GM23248 (cell line): ENCODE measurements at regions not wholly inside any gene's neighbourhood (a gene's known extent, or its start where the extent isn't known, plus 50 kb on each side); places are given as distances from the start of the nearest gene placed in this dataset.

Experiments
- DNase-seq: peaks from one replicate; pipeline ENCODE4 v3.0.0-alpha.2; 2015
- H2AFZ ChIP-seq: fragments of 200-600 bp; sonication (generic); 2 replicates; pipeline ENCODE4 v1.6.1; 2016; ENCODE audit warnings: antibody characterized with exemption
- H3F3A ChIP-seq: fragments of 200-600 bp; sonication (generic); 2 replicates; pipeline ENCODE4 v1.6.1; 2016; ENCODE audit warnings: mild to moderate bottlenecking, antibody characterized with exemption, mixed run types; ENCODE audit not compliant: insufficient read depth
- H3K27ac ChIP-seq: fragments of 200-600 bp; sonication (generic); 2 replicates; pipeline ENCODE4 v1.5.1; 2016; ENCODE audit warnings: mild to moderate bottlenecking
- H3K27me3 ChIP-seq: fragments of 200-600 bp; sonication (generic); replicated peaks from 2 replicates; pipeline ENCODE4 v1.6.1; 2016; ENCODE audit warnings: mild to moderate bottlenecking; ENCODE audit not compliant: insufficient read depth
- H3K36me3 ChIP-seq: fragments of 200-600 bp; sonication (generic); 2 replicates; pipeline ENCODE4 v1.6.1; 2016; ENCODE audit warnings: low read depth, mild to moderate bottlenecking
- H3K4me1 ChIP-seq: fragments of 200-600 bp; sonication (generic); 2 replicates; pipeline ENCODE4 v1.6.1; 2016; ENCODE audit warnings: mild to moderate bottlenecking; ENCODE audit not compliant: insufficient read depth
- H3K4me2 ChIP-seq: fragments of 200-600 bp; sonication (generic); one replicate; pipeline ENCODE4 v1.6.1; 2016; ENCODE audit warnings: mild to moderate bottlenecking; ENCODE audit not compliant: unreplicated experiment
- H3K4me3 ChIP-seq: fragments of 200-600 bp; sonication (generic); 2 replicates; pipeline ENCODE4 v1.5.1; 2016; ENCODE audit warnings: mild to moderate bottlenecking
- H3K79me2 ChIP-seq: fragments of 200-600 bp; sonication (generic); 2 replicates; pipeline ENCODE4 v1.6.1; 2016; ENCODE audit warnings: mild to moderate bottlenecking; ENCODE audit not compliant: insufficient read depth
- H3K9ac ChIP-seq: fragments of 200-600 bp; sonication (generic); 2 replicates; pipeline ENCODE4 v1.6.1; 2016; ENCODE audit warnings: mild to moderate bottlenecking
- H3K9me2 ChIP-seq: fragments of 200-600 bp; sonication (generic); 2 replicates; pipeline ENCODE4 v1.6.1; 2016; ENCODE audit warnings: mixed run types, mild to moderate bottlenecking, moderate library complexity; ENCODE audit not compliant: insufficient read depth
- H3K9me3 ChIP-seq: fragments of 200-600 bp; sonication (generic); one replicate; pipeline ENCODE4 v1.6.1; 2017; ENCODE audit warnings: low read depth
- H4K20me1 ChIP-seq: fragments of 200-600 bp; sonication (generic); 2 replicates; pipeline ENCODE4 v1.6.0; 2016; ENCODE audit not compliant: insufficient read depth
- EZH2 ChIP-seq: fragments of 200-600 bp; sonication (generic); IDR thresholded peaks from 2 replicates; pipeline ENCODE4 v1.6.1; 2018; ENCODE audit warnings: antibody characterized with exemption, mild to moderate bottlenecking; ENCODE audit not compliant: insufficient read depth, poor library complexity, severe bottlenecking
- EZH2phosphoT487 ChIP-seq: fragments of 200-600 bp; sonication (generic); IDR thresholded peaks from 2 replicates; pipeline ENCODE4 v1.6.1; 2018; ENCODE audit warnings: antibody characterized with exemption, moderate library complexity, mild to moderate bottlenecking, low read depth; ENCODE audit not compliant: insufficient read depth
- WGBS, 2 experiments: methylation state at CpG; one replicate each; pipeline ENCODE4 v1.1.6; 2015 to 2017; ENCODE audit warnings: low lambda C conversion rate in 2 of 2, low coverage in 1 of 2; ENCODE audit errors: missing lambda C conversion rate in 2 of 2; 5-methylcytosine and 5-hydroxymethylcytosine counted together
- in situ Hi-C: fragments of 300-500 bp; cut with MboI; formaldehyde crosslinking; loops from 2 replicates; pipeline ENCODE4 v1.15.0; 2020

GRCh38 chr2:147684903-147685302 is 159.9 kb upstream of the ACVR2A start:
- no peak for DNase-seq
- Histone ChIP-seq H3K4me3 (no peak overlapping the region), H3K9me2 (no peaks in the 10 kb centered on the region), H3K4me1 (no peaks in the 10 kb centered on the region), H3K27me3 (no peaks in the 10 kb centered on the region), H3K27ac (no peak overlapping the region), H3K4me2 (no peak overlapping the region), H3K9ac (no peak overlapping the region), H3F3A (no peaks in the 10 kb centered on the region), H3K36me3 (no peaks in the 10 kb centered on the region), H2AFZ (no peak overlapping the region), H4K20me1 (no peaks in the 10 kb centered on the region), H3K9me3 (no peaks in the 10 kb centered on the region), H3K79me2 (no peaks in the 10 kb centered on the region)
- in situ Hi-C loops = no loop called here
- WGBS, 2 experiments = 43 to 48% methylated on average over 4 of the region's 4 CpGs
- TF ChIP-seq EZH2 (no peak), EZH2phosphoT487 (no peak)

- H3F3A ChIP-seq = no peaks in the 10 kb centered on the region
- no peaks in the 10 kb centered on the region for H3K9me2 ChIP-seq
- DNase-seq = no peak
- H3K79me2 ChIP-seq = no peaks in the 10 kb centered on the region
- H3K4me1 ChIP-seq = no peaks in the 10 kb centered on the region
- no peak overlapping the region for H3K4me3 ChIP-seq
- 82% methylated on average over 2 of the region's 2 CpGs for WGBS, 2 experiments
- H3K9ac ChIP-seq = no peak overlapping the region
- in situ Hi-C loops = no loop called here
- H3K27me3 ChIP-seq = no peaks in the 10 kb centered on the region
- no peaks in the 10 kb centered on the region for H4K20me1 ChIP-seq
- H3K9me3 ChIP-seq = no peaks in the 10 kb centered on the region
- TF ChIP-seq EZH2phosphoT487 = no peak
- TF ChIP-seq EZH2 = no peak
- no peak overlapping the region for H3K4me2 ChIP-seq
- no peak overlapping the region for H3K27ac ChIP-seq
- H2AFZ ChIP-seq = no peak overlapping the region
- no peaks in the 10 kb centered on the region for H3K36me3 ChIP-seq
Measured at GRCh38 chr2:147683380-147683779, 161.4 kb upstream of the ACVR2A start.

- H3K36me3 ChIP-seq = no peaks in the 10 kb centered on the region
- H4K20me1 ChIP-seq = no peaks in the 10 kb centered on the region
- H2AFZ ChIP-seq = no peak overlapping the region
- H3K9me3 ChIP-seq = no peaks in the 10 kb centered on the region
- no peak overlapping the region for H3K9ac ChIP-seq
- no peak overlapping the region for H3K27ac ChIP-seq
- no peak overlapping the region for H3K4me2 ChIP-seq
- H3F3A ChIP-seq = no peaks in the 10 kb centered on the region
- no peaks in the 10 kb centered on the region for H3K27me3 ChIP-seq
- in situ Hi-C loops = no loop called here
- H3K9me2 ChIP-seq = no peaks in the 10 kb centered on the region
- H3K79me2 ChIP-seq = no peaks in the 10 kb centered on the region
- TF ChIP-seq EZH2phosphoT487 (no peak), EZH2 (no peak)
- no peaks in the 10 kb centered on the region for H3K4me1 ChIP-seq
- no peak for DNase-seq
- H3K4me3 ChIP-seq = no peak overlapping the region
Measured at GRCh38 chr2:147681093-147681492, 163.7 kb upstream of the ACVR2A start.

GRCh38 chr2:147679955-147680531 is 164.8 kb upstream of the ACVR2A start:
- Histone ChIP-seq H3F3A (no peaks in the 10 kb centered on the region), H3K27me3 (no peaks in the 10 kb centered on the region), H3K9ac (no peak overlapping the region), H3K27ac (no peak overlapping the region), H4K20me1 (no peaks in the 10 kb centered on the region), H3K36me3 (no peaks in the 10 kb centered on the region), H2AFZ (no peak overlapping the region), H3K79me2 (no peaks in the 10 kb centered on the region), H3K4me2 (no peak overlapping the region), H3K9me3 (no peaks in the 10 kb centered on the region), H3K4me3 (no peak overlapping the region), H3K9me2 (no peaks in the 10 kb centered on the region), H3K4me1 (no peaks in the 10 kb centered on the region)
- no peak for DNase-seq
- in situ Hi-C loops = no loop called here
- 69 to 76% methylated on average over 6 of the region's 6 CpGs for WGBS, 2 experiments
- TF ChIP-seq EZH2phosphoT487 = no peak
- TF ChIP-seq EZH2 = no peak

GRCh38 chr2:147679191-147679954 is 165.5 kb upstream of the ACVR2A start:
- no peak for DNase-seq
- Histone ChIP-seq H3K4me2 (no peak overlapping the region), H4K20me1 (no peaks in the 10 kb centered on the region), H3K4me1 (no peaks in the 10 kb centered on the region), H3K79me2 (no peaks in the 10 kb centered on the region), H3K9ac (no peak overlapping the region), H3K9me2 (no peaks in the 10 kb centered on the region), H3K9me3 (no peaks in the 10 kb centered on the region), H3K36me3 (no peaks in the 10 kb centered on the region), H2AFZ (no peak overlapping the region), H3K4me3 (no peak overlapping the region), H3F3A (no peaks in the 10 kb centered on the region), H3K27ac (no peak overlapping the region), H3K27me3 (no peaks in the 10 kb centered on the region)
- in situ Hi-C loops = no loop called here
- WGBS, 2 experiments = 53 to 63% methylated on average over 3 of the region's 3 CpGs
- TF ChIP-seq EZH2phosphoT487 (no peak), EZH2 (no peak)
